ENCODE measurements at regions not wholly inside any gene's neighbourhood (a gene's known extent, or its start where the extent isn't known, plus 50 kb on each side); places are given as distances from the start of the nearest gene placed in this dataset.

DNA sequence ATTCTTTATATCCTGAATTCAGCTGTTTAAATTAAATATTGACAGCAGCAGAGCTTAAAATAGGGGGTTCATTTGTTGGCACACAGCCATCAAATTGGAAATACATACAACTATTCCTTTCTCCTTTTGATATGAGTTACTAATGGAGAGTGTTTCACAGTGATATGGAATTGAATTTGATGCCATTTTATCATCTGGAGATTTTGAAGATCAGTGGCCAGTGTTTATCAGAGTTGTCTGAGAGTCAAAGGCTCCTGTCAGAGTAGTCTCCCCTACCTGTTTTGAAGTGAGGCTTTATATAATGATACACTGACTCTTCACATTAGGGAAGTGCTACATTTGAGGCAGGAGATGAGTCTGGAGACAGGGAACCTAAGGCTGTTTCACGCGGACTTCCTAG lies 1286.3 kb downstream of the TECRL start:
- peaks cover 4% of the 10 kb centered on the region; the same call in 2 of the 3 replicates for H3K9me3 Mint-ChIP-seq
- no peaks in the 10 kb centered on the region for H3K36me3 Mint-ChIP-seq (ENCODE audit: low read depth)
- H3K4me1 Mint-ChIP-seq: no peaks in the 10 kb centered on the region
- Histone ChIP-seq H3K27ac (ENCODE audit: low read depth) (no peak overlapping the region), H3K79me2 (replicated peaks; ENCODE audit: insufficient read depth) (no peaks in the 10 kb centered on the region), H3K4me3 (no peak overlapping the region), H3K4me1 (ENCODE audit: insufficient read depth) (no peaks in the 10 kb centered on the region), H4K20me1 (replicated peaks; ENCODE audit: insufficient read depth) (no peaks in the 10 kb centered on the region), H3F3A (replicated peaks; ENCODE audit: low read depth) (no peaks in the 10 kb centered on the region), H3K36me3 (ENCODE audit: insufficient read depth) (no peaks in the 10 kb centered on the region), H3K27me3 (ENCODE audit: insufficient read depth) (no peaks in the 10 kb centered on the region), H3K4me2 (no peak overlapping the region), H3K9me2 (ENCODE audit: insufficient read depth) (no peaks in the 10 kb centered on the region), H2AFZ (no peak overlapping the region)
- TF ChIP-seq, protein P1, sequence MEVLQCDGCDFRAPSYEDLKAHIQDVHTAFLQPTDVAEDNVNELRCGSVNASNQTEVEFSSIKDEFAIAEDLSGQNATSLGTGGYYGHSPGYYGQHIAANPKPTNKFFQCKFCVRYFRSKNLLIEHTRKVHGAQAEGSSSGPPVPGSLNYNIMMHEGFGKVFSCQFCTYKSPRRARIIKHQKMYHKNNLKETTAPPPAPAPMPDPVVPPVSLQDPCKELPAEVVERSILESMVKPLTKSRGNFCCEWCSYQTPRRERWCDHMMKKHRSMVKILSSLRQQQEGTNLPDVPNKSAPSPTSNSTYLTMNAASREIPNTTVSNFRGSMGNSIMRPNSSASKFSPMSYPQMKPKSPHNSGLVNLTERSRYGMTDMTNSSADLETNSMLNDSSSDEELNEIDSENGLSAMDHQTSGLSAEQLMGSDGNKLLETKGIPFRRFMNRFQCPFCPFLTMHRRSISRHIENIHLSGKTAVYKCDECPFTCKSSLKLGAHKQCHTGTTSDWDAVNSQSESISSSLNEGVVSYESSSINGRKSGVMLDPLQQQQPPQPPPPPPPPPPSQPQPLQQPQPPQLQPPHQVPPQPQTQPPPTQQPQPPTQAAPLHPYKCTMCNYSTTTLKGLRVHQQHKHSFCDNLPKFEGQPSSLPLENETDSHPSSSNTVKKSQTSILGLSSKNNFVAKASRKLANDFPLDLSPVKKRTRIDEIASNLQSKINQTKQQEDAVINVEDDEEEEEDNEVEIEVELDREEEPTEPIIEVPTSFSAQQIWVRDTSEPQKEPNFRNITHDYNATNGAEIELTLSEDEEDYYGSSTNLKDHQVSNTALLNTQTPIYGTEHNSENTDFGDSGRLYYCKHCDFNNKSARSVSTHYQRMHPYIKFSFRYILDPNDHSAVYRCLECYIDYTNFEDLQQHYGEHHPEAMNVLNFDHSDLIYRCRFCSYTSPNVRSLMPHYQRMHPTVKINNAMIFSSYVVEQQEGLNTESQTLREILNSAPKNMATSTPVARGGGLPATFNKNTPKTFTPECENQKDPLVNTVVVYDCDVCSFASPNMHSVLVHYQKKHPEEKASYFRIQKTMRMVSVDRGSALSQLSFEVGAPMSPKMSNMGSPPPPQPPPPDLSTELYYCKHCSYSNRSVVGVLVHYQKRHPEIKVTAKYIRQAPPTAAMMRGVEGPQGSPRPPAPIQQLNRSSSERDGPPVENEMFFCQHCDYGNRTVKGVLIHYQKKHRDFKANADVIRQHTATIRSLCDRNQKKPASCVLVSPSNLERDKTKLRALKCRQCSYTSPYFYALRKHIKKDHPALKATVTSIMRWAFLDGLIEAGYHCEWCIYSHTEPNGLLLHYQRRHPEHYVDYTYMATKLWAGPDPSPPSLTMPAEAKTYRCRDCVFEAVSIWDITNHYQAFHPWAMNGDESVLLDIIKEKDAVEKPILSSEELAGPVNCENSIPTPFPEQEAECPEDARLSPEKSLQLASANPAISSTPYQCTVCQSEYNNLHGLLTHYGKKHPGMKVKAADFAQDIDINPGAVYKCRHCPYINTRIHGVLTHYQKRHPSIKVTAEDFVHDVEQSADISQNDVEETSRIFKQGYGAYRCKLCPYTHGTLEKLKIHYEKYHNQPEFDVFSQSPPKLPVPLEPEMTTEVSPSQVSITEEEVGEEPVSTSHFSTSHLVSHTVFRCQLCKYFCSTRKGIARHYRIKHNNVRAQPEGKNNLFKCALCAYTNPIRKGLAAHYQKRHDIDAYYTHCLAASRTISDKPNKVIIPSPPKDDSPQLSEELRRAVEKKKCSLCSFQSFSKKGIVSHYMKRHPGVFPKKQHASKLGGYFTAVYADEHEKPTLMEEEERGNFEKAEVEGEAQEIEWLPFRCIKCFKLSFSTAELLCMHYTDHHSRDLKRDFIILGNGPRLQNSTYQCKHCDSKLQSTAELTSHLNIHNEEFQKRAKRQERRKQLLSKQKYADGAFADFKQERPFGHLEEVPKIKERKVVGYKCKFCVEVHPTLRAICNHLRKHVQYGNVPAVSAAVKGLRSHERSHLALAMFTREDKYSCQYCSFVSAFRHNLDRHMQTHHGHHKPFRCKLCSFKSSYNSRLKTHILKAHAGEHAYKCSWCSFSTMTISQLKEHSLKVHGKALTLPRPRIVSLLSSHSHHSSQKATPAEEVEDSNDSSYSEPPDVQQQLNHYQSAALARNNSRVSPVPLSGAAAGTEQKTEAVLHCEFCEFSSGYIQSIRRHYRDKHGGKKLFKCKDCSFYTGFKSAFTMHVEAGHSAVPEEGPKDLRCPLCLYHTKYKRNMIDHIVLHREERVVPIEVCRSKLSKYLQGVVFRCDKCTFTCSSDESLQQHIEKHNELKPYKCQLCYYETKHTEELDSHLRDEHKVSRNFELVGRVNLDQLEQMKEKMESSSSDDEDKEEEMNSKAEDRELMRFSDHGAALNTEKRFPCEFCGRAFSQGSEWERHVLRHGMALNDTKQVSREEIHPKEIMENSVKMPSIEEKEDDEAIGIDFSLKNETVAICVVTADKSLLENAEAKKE (CRISPR knock-in tag; IDR thresholded peaks at IDR 0.05): no peak
- TF ChIP-seq, protein P2, sequence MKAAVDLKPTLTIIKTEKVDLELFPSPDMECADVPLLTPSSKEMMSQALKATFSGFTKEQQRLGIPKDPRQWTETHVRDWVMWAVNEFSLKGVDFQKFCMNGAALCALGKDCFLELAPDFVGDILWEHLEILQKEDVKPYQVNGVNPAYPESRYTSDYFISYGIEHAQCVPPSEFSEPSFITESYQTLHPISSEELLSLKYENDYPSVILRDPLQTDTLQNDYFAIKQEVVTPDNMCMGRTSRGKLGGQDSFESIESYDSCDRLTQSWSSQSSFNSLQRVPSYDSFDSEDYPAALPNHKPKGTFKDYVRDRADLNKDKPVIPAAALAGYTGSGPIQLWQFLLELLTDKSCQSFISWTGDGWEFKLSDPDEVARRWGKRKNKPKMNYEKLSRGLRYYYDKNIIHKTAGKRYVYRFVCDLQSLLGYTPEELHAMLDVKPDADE (IDR thresholded peaks at IDR 0.05): no peak
- TF ChIP-seq, protein P3, sequence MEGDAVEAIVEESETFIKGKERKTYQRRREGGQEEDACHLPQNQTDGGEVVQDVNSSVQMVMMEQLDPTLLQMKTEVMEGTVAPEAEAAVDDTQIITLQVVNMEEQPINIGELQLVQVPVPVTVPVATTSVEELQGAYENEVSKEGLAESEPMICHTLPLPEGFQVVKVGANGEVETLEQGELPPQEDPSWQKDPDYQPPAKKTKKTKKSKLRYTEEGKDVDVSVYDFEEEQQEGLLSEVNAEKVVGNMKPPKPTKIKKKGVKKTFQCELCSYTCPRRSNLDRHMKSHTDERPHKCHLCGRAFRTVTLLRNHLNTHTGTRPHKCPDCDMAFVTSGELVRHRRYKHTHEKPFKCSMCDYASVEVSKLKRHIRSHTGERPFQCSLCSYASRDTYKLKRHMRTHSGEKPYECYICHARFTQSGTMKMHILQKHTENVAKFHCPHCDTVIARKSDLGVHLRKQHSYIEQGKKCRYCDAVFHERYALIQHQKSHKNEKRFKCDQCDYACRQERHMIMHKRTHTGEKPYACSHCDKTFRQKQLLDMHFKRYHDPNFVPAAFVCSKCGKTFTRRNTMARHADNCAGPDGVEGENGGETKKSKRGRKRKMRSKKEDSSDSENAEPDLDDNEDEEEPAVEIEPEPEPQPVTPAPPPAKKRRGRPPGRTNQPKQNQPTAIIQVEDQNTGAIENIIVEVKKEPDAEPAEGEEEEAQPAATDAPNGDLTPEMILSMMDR (conservative IDR thresholded peaks at IDR 0.05; ENCODE audit: low read depth in 2 of 2): no peak
- TF ChIP-seq, protein P4, sequence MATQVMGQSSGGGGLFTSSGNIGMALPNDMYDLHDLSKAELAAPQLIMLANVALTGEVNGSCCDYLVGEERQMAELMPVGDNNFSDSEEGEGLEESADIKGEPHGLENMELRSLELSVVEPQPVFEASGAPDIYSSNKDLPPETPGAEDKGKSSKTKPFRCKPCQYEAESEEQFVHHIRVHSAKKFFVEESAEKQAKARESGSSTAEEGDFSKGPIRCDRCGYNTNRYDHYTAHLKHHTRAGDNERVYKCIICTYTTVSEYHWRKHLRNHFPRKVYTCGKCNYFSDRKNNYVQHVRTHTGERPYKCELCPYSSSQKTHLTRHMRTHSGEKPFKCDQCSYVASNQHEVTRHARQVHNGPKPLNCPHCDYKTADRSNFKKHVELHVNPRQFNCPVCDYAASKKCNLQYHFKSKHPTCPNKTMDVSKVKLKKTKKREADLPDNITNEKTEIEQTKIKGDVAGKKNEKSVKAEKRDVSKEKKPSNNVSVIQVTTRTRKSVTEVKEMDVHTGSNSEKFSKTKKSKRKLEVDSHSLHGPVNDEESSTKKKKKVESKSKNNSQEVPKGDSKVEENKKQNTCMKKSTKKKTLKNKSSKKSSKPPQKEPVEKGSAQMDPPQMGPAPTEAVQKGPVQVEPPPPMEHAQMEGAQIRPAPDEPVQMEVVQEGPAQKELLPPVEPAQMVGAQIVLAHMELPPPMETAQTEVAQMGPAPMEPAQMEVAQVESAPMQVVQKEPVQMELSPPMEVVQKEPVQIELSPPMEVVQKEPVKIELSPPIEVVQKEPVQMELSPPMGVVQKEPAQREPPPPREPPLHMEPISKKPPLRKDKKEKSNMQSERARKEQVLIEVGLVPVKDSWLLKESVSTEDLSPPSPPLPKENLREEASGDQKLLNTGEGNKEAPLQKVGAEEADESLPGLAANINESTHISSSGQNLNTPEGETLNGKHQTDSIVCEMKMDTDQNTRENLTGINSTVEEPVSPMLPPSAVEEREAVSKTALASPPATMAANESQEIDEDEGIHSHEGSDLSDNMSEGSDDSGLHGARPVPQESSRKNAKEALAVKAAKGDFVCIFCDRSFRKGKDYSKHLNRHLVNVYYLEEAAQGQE (IDR thresholded peaks at IDR 0.05; ENCODE audit: unreplicated experiment): no peak
- DNase-seq (ENCODE audit: low spot score) (no peak), ATAC-seq (no peak)
- no peak overlapping the region for H3K27ac Mint-ChIP-seq
- H3K27me3 Mint-ChIP-seq (ENCODE audit: insufficient read depth, low read depth, poor library complexity): no peaks in the 10 kb centered on the region
- H3K4me3 Mint-ChIP-seq: no peak overlapping the region
